Activated CD4-positive, alpha-beta memory T cell treated with anti-CD3 and anti-CD28 coated beads for 36 hours (primary cell): ENCODE measurements at regions not wholly inside any gene's neighbourhood (a gene's known extent, or its start where the extent isn't known, plus 50 kb on each side); places are given as distances from the start of the nearest gene placed in this dataset.
"Not testable (repeated sequence)": the region's sequence is repeated elsewhere in the genome, so short reads cannot be mapped to it uniquely, and the experiment has no call there.

Source experiments
- CTCF ChIA-PET: fragments of 350-600 bp; sonication (Branson Sonifier 250); formaldehyde crosslinking; loops from one replicate; lab custom pipeline; 2021; ENCODE audit warnings: antibody characterized with exemption, inconsistent platforms; lab: Charles Lee
- POLR2A ChIA-PET: fragments of 350-600 bp; sonication (Branson Sonifier 250); formaldehyde crosslinking; loops from one replicate; lab custom pipeline; 2021; ENCODE audit warnings: antibody characterized with exemption; lab: Charles Lee
- DNase-seq: peaks from one replicate; pipeline ENCODE4 v3.0.0-alpha.2; 2020
- H3K27ac Mint-ChIP-seq: one replicate; pipeline ENCODE4 v1.8.0; 2021; ENCODE audit warnings: mixed read lengths
- H3K27me3 Mint-ChIP-seq: one replicate; pipeline ENCODE4 v1.8.0; 2021; ENCODE audit warnings: mixed read lengths
- H3K36me3 Mint-ChIP-seq: one replicate; pipeline ENCODE4 v1.8.0; 2021; ENCODE audit warnings: mixed read lengths
- H3K4me1 Mint-ChIP-seq: one replicate; pipeline ENCODE4 v1.8.0; 2021; ENCODE audit warnings: low read depth, mixed read lengths
- H3K4me3 Mint-ChIP-seq: one replicate; pipeline ENCODE4 v1.8.0; 2021; ENCODE audit warnings: mild to moderate bottlenecking, mixed read lengths
- H3K9me3 Mint-ChIP-seq: one replicate; pipeline ENCODE4 v1.8.0; 2021; ENCODE audit warnings: mixed read lengths
- intact Hi-C: fragments of 100-400 bp; cut with micrococcal nuclease; formaldehyde crosslinking; loops from one replicate; pipeline ENCODE4 v1.15.1; 2023

- Mint-ChIP-seq H3K9me3 (peaks cover 16% of the 10 kb centered on the region), H3K27ac (peak overlapping the region; percentile 92), H3K4me1 (peaks cover 84% of the 10 kb centered on the region), H3K27me3 (peaks cover 15% of the 10 kb centered on the region)
- ChIA-PET POLR2A (interaction anchor here (1.0 to 2.5 kb wide), 5 partner anchors 12 to 21 kb away, joined by 3 to 13 read pairs (median 5); no protein-coding TSS in a partner anchor), CTCF (interaction anchor here (1.0 to 2.2 kb wide), 6 partner anchors 12 to 43 kb away, joined by 3 to 18 read pairs (median 6); no protein-coding TSS in a partner anchor)
- DNase-seq, result peak; percentile 92
- not testable (repeated sequence) for H3K4me3 Mint-ChIP-seq, H3K36me3 Mint-ChIP-seq
- intact Hi-C loops, result loop anchor here (1.0 to 5.0 kb wide), 5 partner anchors 12 to 420 kb away; no protein-coding TSS in a partner anchor
Measured at GRCh38 chr10:30682377-30683199, 53.0 kb upstream of the LYZL2 start.

DNA sequence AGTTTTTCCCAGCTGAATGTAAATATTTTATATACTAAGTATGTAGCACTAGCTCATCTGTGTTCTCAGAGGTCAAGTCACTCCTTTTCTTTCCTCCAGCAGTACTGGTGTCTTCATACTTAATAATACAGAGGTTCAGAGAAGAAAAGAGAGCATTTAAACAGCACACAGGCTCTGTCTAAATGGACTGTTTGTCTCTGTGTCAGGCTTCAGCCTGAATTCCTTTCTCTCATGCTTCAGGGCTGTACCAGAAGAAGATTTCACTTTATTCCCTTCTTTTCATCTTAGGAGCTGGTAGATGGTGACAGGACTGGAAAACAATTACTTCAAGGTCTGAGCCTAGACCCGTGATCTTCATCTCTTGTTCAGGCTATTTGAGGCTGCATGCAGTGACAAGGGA, 51.4 kb upstream of the LYZL2 start:
- intact Hi-C loops, result loop anchor here (5.0 kb wide), 1 partner anchor 421 kb away; no protein-coding TSS in a partner anchor
- ChIA-PET POLR2A (interaction anchor here (0.8 to 2.5 kb wide), 3 partner anchors 10 to 23 kb away, joined by 3 to 13 read pairs (median 3); no protein-coding TSS in a partner anchor), CTCF (interaction anchor here (2.0 to 2.2 kb wide), 2 partner anchors 10 to 37 kb away, joined by 12 to 18 read pairs; no protein-coding TSS in a partner anchor)
- peaks cover 5% of the 10 kb centered on the region for H3K36me3 Mint-ChIP-seq
- no peak for DNase-seq
- H3K4me3 Mint-ChIP-seq, result no peak overlapping the region
- H3K27me3 Mint-ChIP-seq, result peaks cover 15% of the 10 kb centered on the region
- H3K27ac Mint-ChIP-seq, result peak overlapping the region; percentile 92
- peaks cover 16% of the 10 kb centered on the region for H3K9me3 Mint-ChIP-seq
- peaks cover 69% of the 10 kb centered on the region for H3K4me1 Mint-ChIP-seq
